GDM1 (cell line): ENCODE measurements at regions not wholly inside any gene's neighbourhood (a gene's known extent, or its start where the extent isn't known, plus 50 kb on each side); places are given as distances from the start of the nearest gene placed in this dataset.

Experiments used
- DNase-seq: peaks from one replicate; lab custom pipeline; 2025; lab: John Stamatoyannopoulos, UW

GRCh38 chr4:141403782-141404181 is 183.1 kb downstream of the ZNF330 start:
- no peak for DNase-seq

- DNase-seq, result no peak
These were observed 185.5 kb downstream of the ZNF330 start for GRCh38 chr4:141406237-141406636.

- no peak for DNase-seq
These were observed 188.9 kb downstream of the ZNF330 start for GRCh38 chr4:141409556-141409955.

DNA sequence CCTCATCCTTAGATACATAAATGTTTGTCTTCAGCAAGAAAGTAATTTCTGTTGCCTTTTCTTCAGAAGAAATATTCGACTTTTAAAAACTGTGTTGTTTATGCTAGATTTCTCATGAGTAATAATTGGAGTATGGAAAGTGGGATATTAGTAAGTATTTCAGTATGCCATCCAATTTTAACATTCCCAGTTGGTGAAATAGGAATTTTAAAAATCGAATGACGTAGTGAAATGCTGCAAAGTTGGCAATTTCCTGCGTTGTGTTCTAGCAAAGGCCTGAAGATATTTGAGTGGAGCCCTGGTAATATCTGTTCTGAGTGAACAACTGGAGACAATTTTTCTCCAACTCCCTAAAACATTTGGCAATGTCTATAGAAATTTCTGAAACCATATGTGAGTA is 190.1 kb downstream of the ZNF330 start:
- no peak for DNase-seq

- no peak for DNase-seq
These were observed 191.2 kb downstream of the ZNF330 start for GRCh38 chr4:141411936-141412335.

- DNase-seq, result no peak
These were observed 192.7 kb downstream of the ZNF330 start for GRCh38 chr4:141413366-141413765.

DNA sequence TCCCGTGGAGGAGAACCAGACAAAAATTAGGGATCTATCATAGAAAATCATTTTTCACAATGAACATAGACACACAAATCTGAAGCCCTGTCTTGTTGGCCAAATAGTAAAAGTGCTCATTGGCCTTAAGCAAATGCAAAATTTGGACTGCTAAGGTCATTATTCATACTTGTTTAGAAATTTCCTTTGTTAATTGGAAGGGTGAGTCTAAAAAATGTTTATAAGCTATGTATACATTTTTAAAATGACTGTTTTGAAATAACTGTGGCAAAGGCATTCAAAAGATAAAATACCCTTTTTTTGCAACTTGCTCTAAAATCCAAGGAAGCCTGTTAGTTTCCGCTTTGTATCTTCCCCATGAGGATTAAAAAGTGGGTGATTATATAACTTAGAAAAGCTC is 195.0 kb downstream of the ZNF330 start:
- no peak for DNase-seq

GRCh38 chr4:141416219-141416618 is 195.5 kb downstream of the ZNF330 start:
- DNase-seq, result no peak

GRCh38 chr4:141416677-141417363 is 196.1 kb downstream of the ZNF330 start:
- no peak for DNase-seq

DNA sequence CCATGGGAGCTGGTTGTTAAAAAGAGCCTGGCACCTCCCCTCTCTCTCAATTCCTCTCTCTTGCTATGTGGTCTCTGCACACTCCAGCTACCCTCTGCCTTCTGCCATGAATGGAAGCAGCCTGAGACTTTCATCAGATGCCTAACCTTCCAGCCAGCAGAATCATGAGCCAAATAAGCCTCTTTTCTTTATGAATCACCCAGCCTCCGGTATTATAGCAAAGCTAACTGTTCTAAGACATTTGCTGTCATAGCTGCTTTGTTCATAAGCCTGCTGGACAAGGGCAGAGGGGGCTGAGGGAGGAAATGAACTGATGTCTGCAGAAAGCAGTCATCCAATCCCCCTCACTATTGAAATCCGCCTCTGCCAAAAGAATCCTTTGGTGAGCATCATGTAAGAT is 196.7 kb downstream of the ZNF330 start:
- DNase-seq, result no peak

- no peak for DNase-seq
These were observed 204.4 kb downstream of the ZNF330 start for GRCh38 chr4:141425124-141425523.

DNA sequence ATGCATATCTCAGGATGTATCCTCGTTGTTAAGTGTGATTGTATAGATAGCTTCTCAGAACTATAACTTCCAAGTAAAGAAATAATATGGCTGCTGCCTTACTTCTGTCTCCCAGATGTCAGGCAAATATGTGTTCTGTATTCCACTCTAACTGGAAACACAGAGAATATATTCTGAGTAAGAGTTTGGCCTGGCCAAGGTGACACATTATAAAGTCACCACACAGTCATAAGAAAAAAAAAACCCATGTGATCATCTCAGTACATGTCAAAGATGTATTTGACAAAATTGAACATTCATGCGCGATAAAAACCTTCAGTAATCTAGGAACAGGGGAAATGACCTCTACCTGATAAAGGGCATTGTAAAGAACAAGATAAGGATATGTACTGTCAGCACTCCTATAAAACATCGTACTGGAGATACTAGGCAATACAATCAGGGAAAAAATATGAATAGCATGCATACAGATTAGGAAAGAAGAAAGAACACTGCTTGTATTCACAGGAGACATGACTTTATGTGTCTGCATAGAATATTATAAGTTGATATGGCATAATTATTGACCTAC is 207.1 kb downstream of the ZNF330 start:
- DNase-seq, result no peak

DNA sequence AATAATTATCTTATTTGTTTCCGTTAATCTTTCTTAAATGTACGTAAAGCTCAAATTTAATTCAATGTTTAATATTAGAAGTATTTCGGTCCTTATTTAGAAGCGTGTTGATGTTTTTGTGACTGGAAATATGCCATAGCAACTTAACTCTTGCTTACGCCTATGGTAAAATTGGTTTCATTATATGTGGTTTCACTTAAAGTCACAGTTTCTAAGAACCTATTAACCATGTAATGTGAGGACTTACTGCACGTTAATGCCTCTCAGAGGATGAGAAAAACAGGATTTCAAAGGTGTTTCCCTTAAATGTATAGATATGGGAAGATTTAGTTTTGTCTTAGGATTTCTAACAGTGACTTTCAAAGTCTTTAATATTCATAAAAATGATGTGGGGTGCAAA is 206.4 kb upstream of the IL15 start:
- no peak for DNase-seq

DNA sequence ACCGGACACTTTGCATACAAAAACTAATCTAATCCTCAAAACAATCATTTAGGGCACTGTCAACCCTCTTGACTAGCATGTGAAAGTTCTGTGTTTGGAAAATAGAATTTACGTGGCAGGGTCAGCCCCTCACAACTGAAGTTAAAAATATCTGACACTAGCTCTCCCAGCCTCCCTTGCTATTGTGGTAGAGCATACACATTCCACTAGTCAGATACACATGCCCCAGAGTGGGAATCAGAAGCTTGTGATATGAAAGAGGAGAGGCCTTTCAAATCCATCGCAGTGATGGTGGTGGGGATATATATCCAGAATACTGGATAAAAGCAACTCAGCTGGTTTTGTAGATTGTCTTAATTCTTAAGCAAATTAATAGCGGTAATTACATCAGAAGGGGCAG is 205.7 kb upstream of the IL15 start:
- no peak for DNase-seq

DNA sequence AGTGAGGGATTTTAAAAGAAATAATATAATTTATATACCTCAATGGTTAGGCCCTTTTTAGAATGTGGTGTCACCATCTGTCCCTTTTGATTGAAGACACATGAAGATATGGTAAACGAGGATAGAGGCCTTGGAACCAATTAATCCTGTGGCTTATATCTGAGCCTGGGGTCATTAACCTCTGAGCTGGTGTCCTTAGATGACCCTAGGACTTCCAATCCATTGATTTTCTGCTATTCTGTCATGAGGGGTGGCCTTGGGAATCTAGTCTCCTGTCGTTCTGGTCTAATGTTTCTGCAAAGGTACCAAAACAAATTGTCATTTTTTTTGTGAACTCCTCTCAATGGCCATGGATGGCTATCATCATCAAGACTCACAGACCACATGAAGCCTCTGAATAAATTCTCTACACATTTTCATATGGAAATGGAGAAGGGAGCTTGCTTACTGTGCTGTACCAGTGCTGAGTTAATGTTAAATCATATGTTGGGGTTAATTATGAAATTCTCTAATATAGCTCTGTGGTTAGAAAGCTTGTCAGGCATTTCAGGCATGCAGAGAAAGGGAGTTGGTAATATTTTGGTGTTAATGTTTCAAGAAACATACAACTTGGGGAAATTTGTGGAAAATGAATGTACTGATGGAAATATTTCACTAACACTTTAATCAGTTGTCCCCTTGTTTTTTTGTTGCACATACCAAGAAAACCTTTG is 204.2 kb upstream of the IL15 start:
- DNase-seq, result no peak

DNA sequence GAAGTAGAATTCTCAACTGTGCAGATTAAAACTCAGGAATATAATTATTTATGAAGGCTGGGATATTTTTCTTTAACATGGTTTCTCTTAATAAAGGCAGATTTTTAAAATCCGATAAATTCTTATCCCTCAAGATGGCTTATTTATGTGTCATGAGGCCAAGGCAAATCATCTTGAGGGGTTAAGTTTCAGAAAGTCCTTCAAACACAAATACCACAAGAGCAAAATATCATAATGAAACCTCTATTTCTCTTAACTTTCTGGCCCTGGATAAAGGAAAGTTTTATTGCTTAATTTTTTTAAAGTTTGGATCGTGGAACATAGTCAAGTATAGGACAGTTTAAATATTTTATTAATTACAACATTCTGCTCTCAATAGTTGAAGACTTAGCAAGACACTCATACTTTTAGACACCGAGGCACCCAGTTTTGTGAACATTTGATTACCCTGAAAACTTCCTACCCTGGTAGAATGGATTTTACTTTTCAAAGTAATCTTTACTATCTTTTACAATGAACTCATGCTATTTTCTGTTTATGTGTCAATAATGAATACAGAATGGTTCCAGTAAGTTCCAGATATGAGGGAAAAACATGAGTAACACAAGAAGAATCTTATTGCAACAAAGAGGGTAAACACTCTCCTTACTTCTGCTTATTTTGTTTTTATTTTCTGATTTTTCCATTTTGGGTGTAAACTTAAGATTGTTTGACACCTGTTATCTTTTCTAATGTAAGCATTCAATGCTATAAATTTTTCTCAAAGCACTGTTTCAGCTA is 200.7 kb upstream of the IL15 start:
- DNase-seq, result no peak

GRCh38 chr4:141439223-141439622 is 197.2 kb upstream of the IL15 start:
- no peak for DNase-seq

- DNase-seq, result no peak
These were observed 188.6 kb upstream of the IL15 start for GRCh38 chr4:141447761-141448160.

- DNase-seq, result no peak
These were observed 187.9 kb upstream of the IL15 start for GRCh38 chr4:141448490-141448889.

DNA sequence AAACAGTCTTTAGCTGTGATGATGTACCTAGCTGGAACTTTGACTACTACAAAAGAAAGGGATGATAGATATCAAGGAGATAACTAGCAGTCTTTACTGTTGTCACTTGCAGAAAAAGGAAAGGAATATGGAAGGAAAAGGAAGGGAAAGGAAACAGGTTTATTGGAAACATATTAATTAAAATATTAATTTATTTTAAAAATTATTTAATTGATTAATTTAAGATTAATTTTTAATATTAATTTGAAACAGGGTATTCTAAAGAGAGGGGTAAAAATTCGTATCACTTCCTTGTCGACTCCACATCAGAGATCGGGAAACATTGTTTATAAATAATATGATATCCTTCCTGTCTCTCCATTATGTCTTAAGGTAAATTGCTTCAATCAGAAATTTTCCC is 186.5 kb upstream of the IL15 start:
- no peak for DNase-seq

DNA sequence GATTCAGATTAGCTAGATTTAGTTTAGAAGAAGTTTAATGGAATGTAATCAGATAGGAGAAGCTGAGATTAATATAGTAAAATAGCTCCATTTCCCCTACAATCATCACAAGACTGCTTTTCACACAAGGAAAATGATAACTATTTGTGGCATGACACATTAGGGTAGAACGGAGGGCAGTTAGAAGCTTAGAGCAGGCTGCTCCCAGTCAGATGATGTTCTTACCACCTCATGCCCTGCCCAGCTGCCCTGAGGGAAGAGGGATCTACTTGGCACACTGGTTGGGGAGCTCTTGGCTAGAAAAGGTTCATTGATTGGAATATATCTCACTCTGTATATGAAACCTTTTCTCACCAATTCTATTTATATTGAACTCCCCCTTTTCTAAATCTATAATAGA is 180.7 kb upstream of the IL15 start:
- DNase-seq, result no peak

DNA sequence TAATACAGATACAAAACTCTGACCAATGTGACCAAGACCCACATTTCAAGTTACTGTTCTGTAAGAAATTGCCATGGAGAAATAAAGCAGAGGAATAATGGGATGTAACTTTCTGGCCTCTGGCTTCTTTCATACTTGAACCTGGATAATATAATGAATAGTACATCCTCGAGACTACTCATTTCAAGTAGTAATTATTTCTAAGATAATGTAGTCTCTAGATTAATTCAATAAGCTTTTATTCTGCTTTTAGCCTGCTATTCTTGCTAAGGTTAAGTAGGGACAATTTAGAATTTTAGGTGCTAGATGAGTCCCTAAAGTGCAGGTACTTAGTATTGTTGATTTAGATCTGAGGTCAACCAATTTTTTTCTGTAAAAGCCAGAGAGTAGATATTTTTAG is 178.7 kb upstream of the IL15 start:
- DNase-seq, result no peak

DNA sequence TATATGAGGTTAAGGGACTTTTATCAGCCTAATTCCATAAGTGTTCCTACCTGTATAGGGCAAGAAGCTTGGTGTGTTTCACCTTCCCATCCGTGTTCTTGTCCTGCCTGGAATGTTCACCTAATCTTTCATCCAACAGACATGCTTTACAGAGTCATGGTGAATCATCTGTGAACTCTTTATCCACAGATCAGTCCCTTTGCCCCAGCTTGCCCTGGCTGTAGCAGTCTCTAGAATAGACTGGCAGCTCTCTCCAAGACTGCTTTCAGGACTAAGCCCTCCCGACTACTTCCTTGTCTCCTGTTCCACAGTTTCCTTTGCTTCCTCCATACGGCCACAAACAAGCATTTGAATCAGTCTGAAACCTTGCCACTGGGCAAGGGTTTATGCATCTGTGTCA is 177.9 kb upstream of the IL15 start:
- peak; percentile 40 for DNase-seq
